HG02642 (cell line): ENCODE measurements at regions not wholly inside any gene's neighbourhood (a gene's known extent, or its start where the extent isn't known, plus 50 kb on each side); places are given as distances from the start of the nearest gene placed in this dataset.

ENCODE experiments used
- ATAC-seq: cut with Tn5 transposase; IDR thresholded peaks from one replicate; pipeline ENCODE4 v1.9.1; 2021; ENCODE audit warnings: mild to moderate bottlenecking; ENCODE audit not compliant: unreplicated experiment, poor library complexity

- ATAC-seq, result no peak
These were observed 50.0 kb upstream of the BET1 start for GRCh38 chr7:94054130-94054529.

- ATAC-seq, result no peak
These were observed 51.8 kb upstream of the BET1 start for GRCh38 chr7:94055963-94056362.

- ATAC-seq, result no peak
These were observed 52.6 kb upstream of the BET1 start for GRCh38 chr7:94056796-94057207.

- no peak for ATAC-seq
These were observed 53.8 kb upstream of the BET1 start for GRCh38 chr7:94057955-94058354.

GRCh38 chr7:94059746-94060145 is 55.6 kb upstream of the BET1 start:
- ATAC-seq, result no peak

GRCh38 chr7:94060752-94061151 is 56.6 kb upstream of the BET1 start:
- no peak for ATAC-seq

GRCh38 chr7:94061326-94061725 is 57.2 kb upstream of the BET1 start:
- no peak for ATAC-seq

GRCh38 chr7:94062372-94062771 is 58.2 kb upstream of the BET1 start:
- ATAC-seq, result no peak

- ATAC-seq, result no peak
These were observed 60.5 kb upstream of the BET1 start for GRCh38 chr7:94064541-94065191.

- ATAC-seq, result no peak
These were observed 62.9 kb upstream of the BET1 start for GRCh38 chr7:94067047-94067446.

GRCh38 chr7:94067506-94067905 is 63.4 kb upstream of the BET1 start:
- no peak for ATAC-seq

GRCh38 chr7:94069162-94069739 is 65.1 kb upstream of the BET1 start:
- peak; percentile 79 for ATAC-seq

GRCh38 chr7:94080551-94080950 is 76.4 kb upstream of the BET1 start:
- ATAC-seq, result no peak

GRCh38 chr7:94082126-94082525 is 78.0 kb upstream of the BET1 start:
- no peak for ATAC-seq

GRCh38 chr7:94087664-94088352 is 83.7 kb upstream of the BET1 start:
- peak; percentile 99 for ATAC-seq

- ATAC-seq, result no peak
These were observed 84.4 kb upstream of the BET1 start for GRCh38 chr7:94088560-94088959.

- ATAC-seq, result no peak
These were observed 85.7 kb upstream of the BET1 start for GRCh38 chr7:94089806-94090205.

GRCh38 chr7:94092980-94093379 is 88.8 kb upstream of the BET1 start:
- ATAC-seq, result no peak

- no peak for ATAC-seq
These were observed 90.1 kb upstream of the BET1 start for GRCh38 chr7:94094298-94094697.

- no peak for ATAC-seq
These were observed 91.3 kb upstream of the BET1 start for GRCh38 chr7:94095316-94096009.

GRCh38 chr7:94099679-94100078 is 95.5 kb upstream of the BET1 start:
- ATAC-seq, result no peak
